K562 (cell line): ENCODE measurements at regions not wholly inside any gene's neighbourhood (a gene's known extent, or its start where the extent isn't known, plus 50 kb on each side); places are given as distances from the start of the nearest gene placed in this dataset.

Experiments
- ATAC-seq: fragments of 200-7000 bp; cut with Tn5 transposase; 3 replicates; pipeline ENCODE4 v1.9.1; 2020; ENCODE audit warnings: moderate library complexity
- BruUV-seq: library from RNA; stranded (reverse); fragments of 400-500 nt; replicated peaks from 2 replicates; lab custom pipeline; 2021; lab: Mats Ljungman, UMichigan
- CTCF ChIA-PET: fragments of 300-600 bp; formaldehyde crosslinking; extraction: SDS; loops from one replicate; lab custom pipeline; 2021; ENCODE audit warnings: low intra/inter-chr PET ratio; lab: Yijun Ruan, JAX
- POLR2A ChIA-PET: fragments of 300-600, 350-650 bp; sonication (Branson Sonifier 250); formaldehyde crosslinking; extraction: SDS; loops from one replicate; lab custom pipeline; 2021; ENCODE audit warnings: antibody characterized with exemption, inconsistent platforms; lab: Yijun Ruan, JAX
- DNase-seq, 4 experiments: peaks; one replicate each; pipeline versions ENCODE4 v3.0.0 to v3.0.0-alpha.2; 2011 to 2018; ENCODE audit warnings: low spot score in 3 of 4, mixed read lengths in 3 of 4; ENCODE audit errors: extremely low read depth in 1 of 4
- FAIRE-seq: peaks from 2 replicates; lab custom pipeline; 2011; peaks lifted over from hg19 to GRCh38; lab: Jason Lieb, UNC
- H2AFZ ChIP-seq: 2 replicates; pipeline ENCODE4 v1.6.0; 2011; ENCODE audit warnings: low read depth, low read length, control low read depth, inconsistent platforms
- H3K27ac ChIP-seq: fragments of 200-600 bp; 3 replicates; pipeline ENCODE4 v1.8.0; 2011; ENCODE audit warnings: low read depth, mild to moderate bottlenecking, control low read depth, inconsistent platforms, low read length, moderate library complexity, mixed read lengths; ENCODE audit errors: extremely low read depth
- H3K27me3 ChIP-seq, 2 experiments: fragments of 300-600 bp in 1 of 2; 2 replicates in 1 of 2; 3 replicates in 1 of 2; pipeline versions ENCODE4 v1.6.0 to v1.8.0; 2011; ENCODE audit warnings: inconsistent platforms in 2 of 2, low read length in 2 of 2, mild to moderate bottlenecking in 1 of 2, mixed read lengths in 1 of 2, moderate library complexity in 1 of 2; ENCODE audit not compliant: control insufficient read depth in 2 of 2, insufficient read depth in 2 of 2
- H3K36me3 ChIP-seq: fragments of 300-600 bp; 3 replicates; pipeline ENCODE4 v1.8.0; 2011; ENCODE audit warnings: mild to moderate bottlenecking, low read length, inconsistent platforms; ENCODE audit not compliant: control insufficient read depth, insufficient read depth
- H3K4me1 ChIP-seq, 2 experiments: fragments of 200-600 bp in 1 of 2; replicated peaks in 1 of 2; 2 replicates in 1 of 2; 3 replicates in 1 of 2; pipeline versions ENCODE4 v1.5.1 to v1.8.0; 2011; ENCODE audit warnings: inconsistent platforms in 2 of 2, low read length in 2 of 2, mild to moderate bottlenecking in 1 of 2, mixed read lengths in 1 of 2, moderate library complexity in 1 of 2; ENCODE audit not compliant: control insufficient read depth in 2 of 2, insufficient read depth in 2 of 2
- H3K4me2 ChIP-seq: 2 replicates; pipeline ENCODE4 v1.6.1; 2011; ENCODE audit warnings: low read length, control low read depth, inconsistent platforms, mixed read lengths; ENCODE audit not compliant: insufficient read depth
- H3K4me3 ChIP-seq: fragments of 200-600 bp; sonication (generic), shearing (Covaris generic); 2 replicates; pipeline ENCODE4 v1.5.1; 2016; ENCODE audit warnings: control low read depth, inconsistent platforms
- H3K79me2 ChIP-seq: fragments of 200-600 bp; 3 replicates; pipeline ENCODE4 v1.8.0; 2011; ENCODE audit warnings: low read length, inconsistent platforms; ENCODE audit not compliant: control insufficient read depth, insufficient read depth
- H3K9ac ChIP-seq, 2 experiments: 2 replicates each; pipeline versions ENCODE4 v1.6.0 to v1.6.1; 2011; ENCODE audit warnings: low read depth in 2 of 2, low read length in 2 of 2, control low read depth in 1 of 2, inconsistent platforms in 1 of 2, mild to moderate bottlenecking in 1 of 2, mixed read lengths in 1 of 2; ENCODE audit not compliant: insufficient read depth in 1 of 2
- H3K9me1 ChIP-seq: one replicate; pipeline ENCODE4 v1.6.0; 2011; ENCODE audit warnings: inconsistent platforms, mild to moderate bottlenecking, low read length, moderate library complexity; ENCODE audit not compliant: control insufficient read depth, insufficient read depth
- H3K9me3 ChIP-seq: replicated peaks from 2 replicates; pipeline ENCODE4 v1.5.1; 2011; ENCODE audit warnings: low read depth, low read length, inconsistent platforms; ENCODE audit not compliant: control insufficient read depth, insufficient read depth
- H4K20me1 ChIP-seq: replicated peaks from 2 replicates; pipeline ENCODE4 v1.6.1; 2011; ENCODE audit warnings: low read length, inconsistent platforms, mixed read lengths; ENCODE audit not compliant: control insufficient read depth, insufficient read depth
- IRF1 ChIP-seq: sonication (generic); formaldehyde crosslinking; IDR thresholded peaks from 2 replicates; pipeline ENCODE4 v1.8.0; 2022; ENCODE audit warnings: missing genetic modification reagents, mild to moderate bottlenecking, borderline replicate concordance
- NELFE ChIP-seq: IDR thresholded peaks from 2 replicates; pipeline ENCODE4 v1.6.1; 2011; ENCODE audit warnings: mild to moderate bottlenecking; ENCODE audit not compliant: insufficient read depth, insufficient read length
- POLR3A ChIP-seq: IDR thresholded peaks from 2 replicates; pipeline ENCODE4 v1.6.1; 2011; ENCODE audit warnings: borderline replicate concordance, mild to moderate bottlenecking, moderate library complexity; ENCODE audit not compliant: insufficient read length, insufficient read depth; ENCODE audit errors: extremely low read depth
- SMAD4 ChIP-seq: fragments of 250-450 bp; sonication (Bioruptor Pico); conservative IDR thresholded peaks from 2 replicates; pipeline ENCODE4 v1.8.0; 2021; ENCODE audit warnings: inconsistent platforms, mild to moderate bottlenecking, moderate library complexity
- TRIM24 ChIP-seq, 2 experiments: fragments of 450-650 bp; IDR thresholded peaks; 2 replicates each; pipeline ENCODE4 v1.6.1; 2016
- USF2 ChIP-seq: sonication (generic); formaldehyde crosslinking; IDR thresholded peaks from 2 replicates; pipeline ENCODE4 v1.5.0; 2020; ENCODE audit warnings: missing genetic modification reagents
- ZFP36 ChIP-seq: fragments of 150-350 bp; IDR thresholded peaks from 2 replicates; pipeline ENCODE4 v1.6.1; 2018; ENCODE audit warnings: low read length, low read depth; ENCODE audit not compliant: partially characterized antibody
- ZNF551 ChIP-seq: fragments of 250-450 bp; sonication (Bioruptor Pico); IDR thresholded peaks from 2 replicates; pipeline ENCODE4 v1.5.0; 2021; ENCODE audit warnings: mild to moderate bottlenecking, moderate library complexity
- ZNF609 ChIP-seq: sonication (generic); formaldehyde crosslinking; IDR thresholded peaks from 2 replicates; pipeline ENCODE4 v1.8.1; 2023; ENCODE audit warnings: missing genetic modification reagents, mild to moderate bottlenecking, borderline replicate concordance
- WGBS: fragments of 100-300 bp; shearing (Covaris generic); methylation state at CpG from one replicate; pipeline ENCODE4 v1.1.6; 2016; ENCODE audit warnings: low coverage, mixed read lengths; ENCODE audit not compliant: insufficient coverage; ENCODE audit errors: missing lambda C conversion rate; 5-methylcytosine and 5-hydroxymethylcytosine counted together
- in situ Hi-C: fragments of 300-500 bp; cut with MboI; formaldehyde crosslinking; loops from 4 replicates; pipeline ENCODE4 v1.15.0; 2018; ENCODE audit warnings: inconsistent platforms, mixed read lengths
- intact Hi-C: fragments of 100-400 bp; cut with micrococcal nuclease; formaldehyde crosslinking; loops from 2 replicates; pipeline ENCODE4 v1.14.2; 2022

- no peak overlapping the region for H3K4me2 ChIP-seq
- WGBS: 0% methylated on average over 16 of the region's 22 CpGs
Measured at GRCh38 chr22:49023161-49023878, 804.4 kb downstream of the BRD1 start.

More at GRCh38 chr22:49023161-49023878, 804.4 kb downstream of the BRD1 start:
- FAIRE-seq: no peak
- no peak overlapping the region for H3K27ac ChIP-seq
- no peak overlapping the region for H3K9ac ChIP-seq
- BruUV-seq: no TSS peak
- no peak for ATAC-seq
- ChIA-PET POLR2A (no interaction called here), CTCF (no interaction called here)
- no peaks in the 10 kb centered on the region for H3K9me1 ChIP-seq
- H3K4me1 ChIP-seq: no peaks in the 10 kb centered on the region
- H3K79me2 ChIP-seq: no peaks in the 10 kb centered on the region
- H4K20me1 ChIP-seq: no peaks in the 10 kb centered on the region
- intact Hi-C loops: no loop called here
- H2AFZ ChIP-seq: no peak overlapping the region
- H3K9me3 ChIP-seq: no peaks in the 10 kb centered on the region
- DNase-seq: no peak
- in situ Hi-C loops: no loop called here
- no peak for TF ChIP-seq TRIM24 (IDR thresholded peaks at IDR 0.05)
- TF ChIP-seq POLR3A: no peak
- no peak for TF ChIP-seq IRF1 (CRISPR knock-in tag)
- no peak for TF ChIP-seq SMAD4
- no peak for TF ChIP-seq ZNF609
- TF ChIP-seq ZNF551 (CRISPR knock-in tag): no peak
- no peak for TF ChIP-seq USF2 (CRISPR knock-in tag)
- TF ChIP-seq NELFE: no peak
- TF ChIP-seq ZFP36: no peak
- H3K36me3 ChIP-seq: no peaks in the 10 kb centered on the region
- H3K27me3 ChIP-seq: peaks cover 0 to 25% of the 10 kb centered on the region in 2 experiments; a peak in 2 of 5 replicates
- no peak overlapping the region for H3K4me3 ChIP-seq
